Aorta (tissue), 5 donors: ENCODE measurements at regions not wholly inside any gene's neighbourhood (a gene's known extent, or its start where the extent isn't known, plus 50 kb on each side); places are given as distances from the start of the nearest gene placed in this dataset.

Experiments
- ATAC-seq: fragments of 200-7000 bp; cut with Tn5 transposase; one replicate; pipeline ENCODE4 v1.9.1; 2022; ENCODE audit warnings: moderate library complexity; ENCODE audit not compliant: low FRiP score
- DNase-seq, 2 donors: peaks; one replicate each; pipeline ENCODE4 v3.0.0-alpha.2; 2020
- H3K27ac ChIP-seq, 2 donors: one replicate each; pipeline ENCODE4 v1.5.1; 2013; ENCODE audit warnings: low read length in 2 of 2, mild to moderate bottlenecking in 2 of 2, moderate library complexity in 2 of 2, control low read depth in 1 of 2, inconsistent platforms in 1 of 2, low read depth in 1 of 2
- H3K27me3 ChIP-seq, 2 donors: one replicate each; pipeline ENCODE4 v1.6.1; 2013; ENCODE audit warnings: control low read depth in 1 of 2, low read length in 1 of 2, mild to moderate bottlenecking in 1 of 2, moderate library complexity in 1 of 2; ENCODE audit not compliant: insufficient read depth in 2 of 2, control insufficient read depth in 1 of 2
- H3K36me3 ChIP-seq, 2 donors: one replicate each; pipeline ENCODE4 v1.6.1; 2013; ENCODE audit warnings: control low read depth in 1 of 2, low read length in 1 of 2, mild to moderate bottlenecking in 1 of 2; ENCODE audit not compliant: insufficient read depth in 2 of 2, control insufficient read depth in 1 of 2
- H3K4me1 ChIP-seq, 2 donors: one replicate each; pipeline ENCODE4 v1.6.1; 2013; ENCODE audit warnings: low read length in 2 of 2, control low read depth in 1 of 2, mild to moderate bottlenecking in 1 of 2, moderate library complexity in 1 of 2; ENCODE audit not compliant: insufficient read depth in 2 of 2, control insufficient read depth in 1 of 2
- H3K4me3 ChIP-seq, 2 donors: one replicate each; pipeline ENCODE4 v1.5.1; 2013; ENCODE audit warnings: low read length in 2 of 2, control low read depth in 1 of 2, mild to moderate bottlenecking in 1 of 2
- H3K9me3 ChIP-seq: one replicate; pipeline ENCODE4 v1.6.1; 2013; ENCODE audit warnings: mild to moderate bottlenecking, low read length; ENCODE audit not compliant: control insufficient read depth
- WGBS, 2 donors: extraction: QIAGEN DNeasy Blood & Tissue Kit; methylation state at CpG; one replicate each; pipeline ENCODE4 v1.1.7; 2013; 5-methylcytosine and 5-hydroxymethylcytosine counted together
- intact Hi-C, 2 donors: fragments of 100-400 bp; cut with DNase I; formaldehyde crosslinking; loops; one replicate each; pipeline versions ENCODE4 v1.14.2 to v1.15.0; 2022
- donor health status: healthy with polysubstance abuse.
- donor health status: Bipolar disorder and iron deficiency.
- donor health status: DM: no; HTN: no; CAD: no.
- donor health status: DM: no; HTN: no; CAD: no.
- donor health status: DM: yes; HTN: yes; CAD: no.

- Histone ChIP-seq H3K4me3 (no peak overlapping the region), H3K27ac (no peak overlapping the region), H3K27me3 (no peaks in the 10 kb centered on the region), H3K36me3 (no peaks in the 10 kb centered on the region), H3K4me1 (peaks cover 0 to 5% of the 10 kb centered on the region in 2 donors), H3K9me3 (no peaks in the 10 kb centered on the region)
- intact Hi-C loops: no loop called here
- no peak for ATAC-seq
- 11 to 17% methylated on average over 6 of the region's 6 CpGs for WGBS, 2 donors
- no peak for DNase-seq
Observed at GRCh38 chr6:12392490-12392889, 102.3 kb downstream of the EDN1 start.

GRCh38 chr6:12393100-12393499 is 102.9 kb downstream of the EDN1 start:
- no peaks in the 10 kb centered on the region for H3K9me3 ChIP-seq
- H3K4me3 ChIP-seq: no peak overlapping the region
- 83 to 84% methylated on average over 1 of the region's 1 CpG for WGBS, 2 donors
- peaks cover 0 to 5% of the 10 kb centered on the region in 2 donors for H3K4me1 ChIP-seq
- H3K27ac ChIP-seq: no peak overlapping the region
- intact Hi-C loops: no loop called here
- DNase-seq (no peak), ATAC-seq (no peak)
- no peaks in the 10 kb centered on the region for H3K36me3 ChIP-seq
- H3K27me3 ChIP-seq: no peaks in the 10 kb centered on the region

- Histone ChIP-seq H3K36me3 (no peaks in the 10 kb centered on the region), H3K9me3 (no peaks in the 10 kb centered on the region), H3K4me1 (peaks cover 0 to 5% of the 10 kb centered on the region in 2 donors), H3K4me3 (no peak overlapping the region), H3K27me3 (no peaks in the 10 kb centered on the region), H3K27ac (no peak overlapping the region)
- intact Hi-C loops: no loop called here
- DNase-seq (no peak), ATAC-seq (no peak)
- 90 to 92% methylated on average over 3 of the region's 3 CpGs for whole genome bisulfite sequencing, 2 donors
Observed at GRCh38 chr6:12394170-12394569, 104.0 kb downstream of the EDN1 start.

GRCh38 chr6:12395898-12396297 is 105.7 kb downstream of the EDN1 start:
- no peaks in the 10 kb centered on the region for H3K9me3 ChIP-seq
- H3K36me3 ChIP-seq: no peaks in the 10 kb centered on the region
- peaks cover 0 to 5% of the 10 kb centered on the region in 2 donors for H3K4me1 ChIP-seq
- no peaks in the 10 kb centered on the region for H3K27me3 ChIP-seq
- no peak overlapping the region for H3K4me3 ChIP-seq
- intact Hi-C loops: no loop called here
- 83 to 90% methylated on average over 3 of the region's 3 CpGs for WGBS, 2 donors
- no peak overlapping the region for H3K27ac ChIP-seq
- DNase-seq (no peak), ATAC-seq (no peak)

- no peaks in the 10 kb centered on the region for H3K27me3 ChIP-seq
- intact Hi-C loops: loop anchor here in 1 of 2 donors (10.0 kb wide), 1 partner anchor 194 kb away; no protein-coding TSS in a partner anchor
- H3K36me3 ChIP-seq: no peaks in the 10 kb centered on the region
- H3K4me1 ChIP-seq: peaks cover 5 to 11% of the 10 kb centered on the region in 2 donors
- H3K4me3 ChIP-seq: no peak overlapping the region
- H3K9me3 ChIP-seq: no peaks in the 10 kb centered on the region
- DNase-seq (no peak), ATAC-seq (peak; percentile 56)
- peak overlapping the region in 1 of 2 donors; percentile 95 for H3K27ac ChIP-seq
- 23 to 27% methylated on average over 3 of the region's 3 CpGs for WGBS, 2 donors
Observed at GRCh38 chr6:12401200-12401599, 111.0 kb downstream of the EDN1 start.

- H3K27ac ChIP-seq: peak overlapping the region; percentile 36 to 71
- H3K4me3 ChIP-seq: no peak overlapping the region
- peaks cover 5 to 11% of the 10 kb centered on the region in 2 donors for H3K4me1 ChIP-seq
- no peaks in the 10 kb centered on the region for H3K9me3 ChIP-seq
- no peak for DNase-seq
- peak; percentile 53 for ATAC-seq
- 3 to 4% methylated on average over 2 of the region's 2 CpGs for WGBS, 2 donors
- intact Hi-C loops: loop anchor here in 1 of 2 donors (10.0 kb wide), 1 partner anchor 191 kb away; no protein-coding TSS in a partner anchor
- H3K27me3 ChIP-seq: no peaks in the 10 kb centered on the region
- no peaks in the 10 kb centered on the region for H3K36me3 ChIP-seq
Observed at GRCh38 chr6:12403201-12403826, 113.2 kb downstream of the EDN1 start.

- WGBS, 2 donors: 80 to 83% methylated on average over 6 of the region's 6 CpGs
Observed at GRCh38 chr6:12403947-12404647, 113.9 kb downstream of the EDN1 start.

GRCh38 chr6:12404651-12405050 is 114.5 kb downstream of the EDN1 start:
- no peak overlapping the region for H3K27ac ChIP-seq
- no peak for ATAC-seq
- no peak for DNase-seq

More at GRCh38 chr6:12403947-12404647, 113.9 kb downstream of the EDN1 start:
- ATAC-seq (peak; percentile 53), DNase-seq (no peak)
- no peaks in the 10 kb centered on the region for H3K9me3 ChIP-seq
- H3K27me3 ChIP-seq: no peaks in the 10 kb centered on the region
- H3K27ac ChIP-seq: no peak overlapping the region
- H3K4me3 ChIP-seq: no peak overlapping the region
- intact Hi-C loops: loop anchor here in 1 of 2 donors (10.0 kb wide), 1 partner anchor 191 kb away; no protein-coding TSS in a partner anchor
- no peaks in the 10 kb centered on the region for H3K36me3 ChIP-seq
- H3K4me1 ChIP-seq: peaks cover 5 to 11% of the 10 kb centered on the region in 2 donors

More at GRCh38 chr6:12404651-12405050, 114.5 kb downstream of the EDN1 start:
- Histone ChIP-seq H3K27me3 (no peaks in the 10 kb centered on the region), H3K9me3 (no peaks in the 10 kb centered on the region), H3K36me3 (no peaks in the 10 kb centered on the region), H3K4me1 (peaks cover 5 to 11% of the 10 kb centered on the region in 2 donors), H3K4me3 (no peak overlapping the region)
- WGBS, 2 donors: 52 to 95% methylated on average over 1 of the region's 1 CpG
- intact Hi-C loops: loop anchor here in 1 of 2 donors (10.0 kb wide), 1 partner anchor 190 kb away; no protein-coding TSS in a partner anchor
